DMS53 treated with DMSO at 0.1 percent for 48 hours (cell line): ENCODE measurements at regions not wholly inside any gene's neighbourhood (a gene's known extent, or its start where the extent isn't known, plus 50 kb on each side); places are given as distances from the start of the nearest gene placed in this dataset.
"Not testable (repeated sequence)": the region's sequence is repeated elsewhere in the genome, so short reads cannot be mapped to it uniquely, and the experiment has no call there.

Experiments used
- DNase-seq: peaks from one replicate; lab custom pipeline; 2025; ENCODE audit not compliant: unreplicated experiment; lab: John Stamatoyannopoulos, UW

DNA sequence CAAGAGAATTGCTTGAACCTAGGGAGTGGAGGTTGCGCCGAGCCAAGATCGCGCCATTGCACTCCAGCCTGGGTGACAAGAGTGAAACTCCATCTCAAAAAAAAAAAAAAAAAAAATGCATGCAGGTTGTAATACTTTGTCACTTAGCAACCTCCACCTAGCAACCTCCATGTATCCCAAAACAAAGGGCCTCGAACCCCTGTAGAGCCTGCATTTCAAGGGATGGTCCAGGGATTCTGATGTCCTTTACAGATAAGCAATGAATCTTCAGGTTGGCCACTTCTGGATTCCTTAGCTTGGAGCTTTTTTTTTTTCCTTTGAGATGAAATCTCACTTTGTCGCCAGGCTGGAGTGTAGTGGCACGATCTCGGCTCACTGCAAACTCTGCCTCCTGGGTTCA lies 1211.0 kb downstream of the TYW1 start:
- DNase-seq: no peak

DNA sequence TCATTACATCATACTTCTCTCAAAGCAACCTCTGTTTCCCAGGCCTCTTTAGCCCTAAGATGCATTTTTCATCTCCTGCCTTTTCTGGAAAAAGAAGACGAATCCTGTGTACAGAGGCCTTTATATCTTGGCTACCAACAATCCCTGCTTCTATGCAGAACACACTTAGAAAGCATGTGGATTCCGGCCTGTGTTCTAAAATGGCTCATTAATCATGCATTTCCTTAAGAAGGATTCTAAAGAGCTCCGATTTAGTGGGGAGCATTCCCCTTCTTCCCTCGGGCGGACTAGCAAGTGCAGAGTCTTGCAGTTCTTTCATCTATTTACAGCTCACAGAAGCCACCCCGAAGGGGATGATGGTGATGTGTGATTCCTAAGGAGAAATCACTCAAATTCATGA lies 1212.9 kb downstream of the TYW1 start:
- no peak for DNase-seq

DNA sequence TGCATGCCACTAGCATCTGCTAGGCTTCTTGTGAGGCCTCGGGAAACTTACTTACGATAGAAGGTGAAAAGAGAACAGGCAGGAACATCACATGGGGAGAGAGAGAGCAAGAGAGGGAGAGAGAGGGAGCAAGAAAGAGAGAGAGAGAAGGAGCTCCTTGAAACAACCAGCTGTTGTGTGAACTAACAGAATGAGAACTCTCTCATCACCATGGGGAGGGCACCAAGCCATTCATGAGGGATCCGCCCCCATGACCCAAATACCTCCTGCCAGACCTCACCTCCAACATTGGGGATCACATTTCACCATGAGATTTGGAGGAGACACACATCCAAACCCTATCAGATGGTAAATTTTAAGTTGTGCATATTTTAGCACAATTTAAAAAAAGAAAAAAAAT lies 1217.2 kb downstream of the TYW1 start:
- DNase-seq: no peak

DNA sequence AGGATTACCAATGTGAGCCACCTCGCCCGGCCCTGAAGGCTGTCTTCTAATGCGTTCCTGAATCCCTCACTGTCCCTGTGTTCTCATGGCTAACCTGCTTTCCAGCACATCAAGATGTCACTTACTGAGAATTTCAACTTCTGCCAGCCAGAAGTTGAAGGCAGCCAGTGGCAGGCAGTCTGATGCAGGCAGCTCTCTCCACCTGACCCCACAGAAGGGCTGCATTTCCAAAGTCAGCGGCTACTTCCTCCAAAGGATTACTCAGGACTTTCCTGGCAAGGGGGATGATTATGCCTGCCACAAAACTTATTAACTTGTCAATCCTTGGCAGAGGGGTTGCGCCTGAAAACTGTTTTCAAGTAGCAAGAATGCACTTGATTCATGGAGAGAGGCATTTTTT lies 1219.4 kb downstream of the TYW1 start:
- no peak for DNase-seq

DNA sequence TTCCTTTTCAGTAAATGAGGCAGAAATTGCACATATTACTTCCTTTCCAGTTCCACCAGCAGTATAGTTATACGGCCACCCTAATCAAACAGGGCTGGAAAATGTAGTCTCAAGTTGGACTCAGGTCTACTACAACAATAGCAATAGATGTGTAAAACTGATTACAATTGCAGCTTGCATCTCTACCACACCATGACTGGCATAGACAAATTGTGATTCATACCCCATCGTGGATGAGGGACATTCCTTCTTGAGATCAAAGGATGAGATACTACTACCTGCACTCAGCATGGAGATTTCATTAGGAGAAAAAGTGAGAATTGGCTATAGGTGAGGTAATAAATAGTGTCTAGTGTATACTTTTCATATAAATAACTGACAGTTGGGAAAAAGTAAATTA lies 1220.8 kb downstream of the TYW1 start:
- DNase-seq: no peak

DNA sequence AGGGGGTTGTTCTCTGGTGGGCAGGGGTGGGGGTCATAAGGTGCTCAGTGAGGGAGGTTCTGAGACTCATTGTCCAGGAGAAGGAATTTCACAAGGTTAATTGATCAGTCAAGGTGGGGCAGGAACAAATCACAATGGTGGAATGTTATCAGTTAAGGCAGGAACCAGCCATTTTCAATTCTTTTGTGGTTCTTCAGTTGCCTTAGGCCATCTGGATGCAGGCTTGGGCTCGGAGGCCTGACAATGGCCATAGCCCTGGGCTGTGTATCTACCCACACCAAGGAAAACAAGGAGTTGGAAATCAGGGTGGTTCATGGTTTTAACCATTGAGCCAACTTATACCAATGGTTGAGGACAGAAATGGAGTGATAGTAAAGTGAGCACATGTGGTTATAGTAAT lies 1221.8 kb downstream of the TYW1 start:
- no peak for DNase-seq

DNA sequence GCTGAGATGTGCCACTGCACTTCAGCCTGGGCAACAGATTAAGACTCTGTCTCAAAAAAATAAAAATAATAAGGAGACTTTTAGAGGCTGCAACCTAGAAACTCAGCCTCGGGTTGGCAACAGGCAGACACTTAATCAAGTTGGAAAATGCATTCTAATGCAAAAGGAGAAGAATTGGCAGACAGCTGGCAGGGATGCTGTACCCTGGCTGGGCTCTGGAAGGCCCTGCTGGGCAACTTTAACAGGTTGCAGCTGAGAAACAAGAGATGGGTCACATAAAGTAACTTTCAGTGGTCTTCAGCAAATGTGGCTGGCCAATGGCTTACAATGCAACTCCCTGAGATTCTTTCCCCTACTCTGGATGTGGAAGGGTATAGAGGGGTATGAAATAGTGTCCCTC lies 1225.7 kb downstream of the TYW1 start:
- no peak for DNase-seq

DNA sequence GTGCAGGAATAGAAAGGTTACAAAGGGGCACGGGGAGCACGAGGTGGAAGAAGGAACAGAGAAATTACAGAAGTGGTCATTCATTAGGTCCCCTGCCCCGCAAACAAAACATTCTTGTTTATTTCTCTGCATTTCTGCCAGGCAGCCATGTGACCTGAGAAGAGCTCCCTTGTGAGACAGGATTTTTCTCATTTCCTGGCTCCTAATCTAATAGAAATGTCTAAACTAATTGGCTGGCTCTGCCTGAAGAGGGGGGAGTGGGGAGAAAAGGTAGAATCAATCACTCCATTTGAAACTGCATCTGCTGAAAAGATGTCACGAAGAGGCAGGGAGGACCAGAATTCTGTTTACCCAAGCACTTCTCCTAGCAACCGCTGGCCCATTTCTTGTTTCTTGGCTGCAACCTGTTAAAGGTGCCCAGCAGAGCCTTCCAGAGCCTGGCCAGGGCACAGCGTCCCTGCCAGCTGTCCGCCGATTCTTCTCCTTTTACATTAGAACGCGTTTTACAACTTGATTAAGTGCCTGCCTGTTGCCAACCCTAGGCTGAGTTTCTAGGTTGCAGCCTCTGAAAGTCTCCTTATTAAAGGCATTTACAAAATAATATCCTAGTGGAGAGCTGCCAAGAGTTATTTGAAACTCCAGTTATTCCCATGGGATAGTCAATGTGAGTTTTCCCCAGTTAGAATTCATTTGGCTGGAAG lies 1227.6 kb downstream of the TYW1 start:
- no peak for DNase-seq

DNA sequence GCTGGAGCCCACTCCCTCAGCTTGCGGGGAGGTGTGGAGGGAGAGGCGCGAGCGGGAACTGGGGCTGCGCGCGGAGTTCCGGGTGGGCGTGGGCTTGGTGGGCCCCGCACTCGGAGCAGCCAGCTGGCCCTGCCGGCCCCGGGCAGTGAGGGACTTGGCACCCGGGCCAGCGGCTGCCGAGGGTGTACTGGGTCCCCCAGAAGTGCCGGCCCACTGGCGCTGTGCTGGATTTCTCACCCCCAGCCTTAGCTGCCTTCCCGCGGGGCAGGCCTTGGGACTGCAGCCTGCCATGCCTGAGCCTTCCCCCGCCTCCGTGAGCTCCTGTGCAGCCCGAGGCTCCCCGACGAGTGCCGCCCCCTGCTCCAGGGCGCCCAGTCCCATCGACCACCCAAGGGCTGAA lies 1234.4 kb downstream of the TYW1 start:
- not testable (repeated sequence) for DNase-seq

DNA sequence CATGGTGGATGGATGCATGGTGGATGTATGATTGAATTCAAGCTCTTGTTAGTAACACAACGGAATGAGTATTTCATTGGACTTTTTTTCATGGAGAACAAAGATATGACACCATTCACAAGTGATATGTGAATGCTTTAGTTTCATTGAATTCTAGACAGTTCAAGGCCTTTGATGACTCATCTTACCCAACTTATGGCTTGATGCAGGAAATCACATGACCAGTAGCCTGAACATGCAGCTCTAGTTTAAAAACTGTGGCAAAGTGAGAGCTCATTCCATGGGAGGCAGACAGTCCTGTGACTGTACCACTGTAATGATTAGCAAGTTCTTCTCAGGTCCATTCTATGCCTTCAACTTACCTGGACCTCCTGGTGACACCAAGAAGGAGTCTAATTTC lies 1239.3 kb downstream of the TYW1 start:
- no peak for DNase-seq

DNA sequence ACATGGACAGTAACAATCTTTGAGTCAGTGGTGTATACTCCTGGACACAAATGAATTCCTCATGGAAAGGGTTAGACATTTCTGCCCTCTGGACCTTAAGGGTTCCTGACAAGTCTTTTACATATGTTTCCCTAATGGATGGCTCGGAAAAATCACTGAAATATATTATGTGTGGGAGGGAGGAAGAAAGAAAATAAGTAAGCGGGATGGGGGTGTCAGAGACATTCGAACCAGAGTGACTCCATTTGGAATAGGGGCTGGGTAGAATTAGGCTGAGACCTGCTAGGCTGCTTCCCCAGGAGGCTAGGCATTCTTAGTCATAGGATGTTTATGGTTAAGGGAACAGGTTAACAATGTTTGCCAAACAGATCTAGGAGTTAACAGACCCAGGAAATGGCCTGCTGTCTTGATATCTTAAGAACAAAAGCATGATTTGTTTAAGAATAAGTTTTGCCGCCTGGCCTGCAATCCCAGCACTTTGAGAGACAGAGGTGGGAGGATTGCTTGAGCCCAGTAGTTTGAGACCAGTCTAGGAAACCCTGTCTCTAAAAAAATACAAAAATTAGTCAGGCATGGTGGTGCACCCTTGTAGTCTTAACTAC lies 1241.7 kb downstream of the TYW1 start:
- DNase-seq: no peak

DNA sequence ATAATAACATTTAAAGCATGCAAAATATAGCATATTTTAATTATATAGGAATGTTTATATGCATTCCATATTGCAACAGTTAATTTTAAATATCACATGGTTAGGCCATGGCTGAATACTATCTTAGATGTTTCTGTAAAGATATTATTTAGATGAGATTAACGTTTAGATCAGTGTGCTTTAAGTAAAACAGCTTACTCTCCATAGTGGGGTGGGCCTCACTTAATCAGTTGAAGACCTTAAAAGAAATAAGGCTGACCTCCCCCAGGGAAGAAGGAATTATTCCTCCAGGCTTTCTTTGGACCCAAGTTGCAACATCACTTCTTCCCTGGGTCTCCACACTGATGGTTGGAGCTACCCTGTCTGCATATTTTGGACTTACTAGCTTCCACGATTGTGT lies 1246.5 kb downstream of the TYW1 start:
- DNase-seq: no peak

DNA sequence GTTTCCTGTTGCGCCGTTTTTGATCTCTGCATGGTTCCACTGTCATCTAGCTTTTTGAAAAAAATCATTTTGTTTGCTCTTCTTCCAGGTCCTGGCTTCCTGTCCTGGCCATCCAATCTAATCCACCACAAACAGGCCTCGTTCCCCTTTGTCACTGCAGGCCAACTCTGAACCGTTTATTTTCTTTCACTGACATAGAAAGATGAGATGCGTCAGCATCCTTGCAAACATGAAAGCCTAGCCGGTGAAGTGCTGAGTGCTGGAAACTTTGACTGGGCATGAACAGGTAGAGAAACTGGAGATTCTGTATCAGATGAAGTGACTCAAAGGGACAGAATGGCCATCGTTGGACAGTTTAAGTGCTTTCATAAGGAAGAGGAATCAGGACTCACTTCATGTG lies 1247.8 kb downstream of the TYW1 start:
- DNase-seq: no peak

DNA sequence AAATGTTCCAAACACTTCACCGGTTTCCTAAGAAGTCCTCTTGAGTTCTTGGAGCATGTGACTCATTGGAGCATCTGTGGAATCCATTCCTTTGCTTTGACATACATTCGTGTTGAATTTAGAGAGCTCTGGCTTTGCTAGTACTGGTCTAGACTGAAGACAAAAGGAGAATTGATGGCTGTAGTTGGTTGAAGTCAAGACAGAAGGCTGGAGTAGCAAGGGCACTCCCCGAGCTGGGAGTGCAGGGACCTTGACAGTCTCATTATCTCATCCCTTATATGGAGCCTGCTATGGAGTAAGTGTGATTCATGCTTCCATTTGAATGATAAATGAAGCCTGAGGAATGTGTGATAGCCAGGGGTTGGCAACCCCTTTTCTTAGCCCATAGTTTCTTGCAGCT lies 1249.1 kb downstream of the TYW1 start:
- DNase-seq: no peak

DNA sequence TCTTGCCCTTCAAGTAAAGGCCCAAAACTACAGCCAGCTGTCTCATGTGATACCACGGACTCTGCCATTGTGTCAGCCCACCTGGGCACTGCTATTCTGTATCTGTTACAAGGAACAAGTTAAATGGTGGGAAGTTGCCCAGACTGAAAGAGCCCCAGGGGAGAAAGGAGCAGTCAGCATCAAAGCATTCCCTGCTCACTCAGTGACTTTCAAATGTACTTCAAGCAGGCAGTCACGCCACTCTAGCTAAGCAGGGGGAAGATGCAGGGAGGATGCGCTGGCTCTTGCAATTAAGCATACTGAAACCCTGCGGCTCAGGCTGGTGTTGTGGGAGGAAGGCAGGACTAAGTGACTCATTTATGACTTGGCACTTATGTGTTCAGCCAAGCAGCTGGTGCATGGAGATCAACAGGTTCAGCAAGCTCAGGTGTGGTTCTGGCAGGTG lies 1249.6 kb downstream of the TYW1 start:
- DNase-seq: no peak

DNA sequence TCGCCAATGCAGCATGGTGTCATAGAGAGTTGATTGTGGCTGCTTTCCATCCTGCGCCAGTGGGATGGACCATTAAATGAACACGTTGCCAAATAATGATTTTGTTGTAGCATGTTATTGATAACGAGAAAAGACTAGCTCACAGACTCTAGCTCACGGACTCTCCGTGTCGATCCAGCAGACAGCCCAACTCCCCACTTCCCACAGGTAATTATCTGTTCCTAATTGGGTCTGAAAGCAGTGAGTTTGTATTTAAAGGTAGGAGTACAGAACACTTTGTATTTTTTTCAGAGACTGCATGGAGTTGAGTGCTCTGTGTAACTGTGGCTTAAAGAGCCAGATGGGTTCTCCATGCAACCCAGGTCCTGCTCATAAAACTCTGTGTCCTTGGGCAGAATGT lies 1250.5 kb downstream of the TYW1 start:
- no peak for DNase-seq

DNA sequence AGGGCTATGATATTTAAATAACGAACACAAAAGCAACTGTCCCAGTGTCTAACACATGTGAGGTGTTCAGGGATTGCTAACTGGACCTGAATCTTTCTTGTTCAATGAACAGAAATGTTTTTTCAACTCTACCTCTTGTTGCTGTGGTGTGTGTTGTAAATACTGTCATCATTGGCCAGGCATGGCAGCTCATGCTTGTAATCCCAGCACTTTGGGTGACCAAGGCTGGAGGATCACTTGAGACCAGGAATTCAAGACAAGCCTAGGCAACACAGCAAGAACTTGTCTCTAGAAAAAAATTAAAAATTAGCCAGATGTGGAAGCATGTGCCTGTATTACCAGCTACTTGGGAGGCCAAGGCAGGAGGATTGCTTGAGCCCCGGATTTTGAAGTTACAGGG lies 1250.9 kb downstream of the TYW1 start:
- DNase-seq: no peak

DNA sequence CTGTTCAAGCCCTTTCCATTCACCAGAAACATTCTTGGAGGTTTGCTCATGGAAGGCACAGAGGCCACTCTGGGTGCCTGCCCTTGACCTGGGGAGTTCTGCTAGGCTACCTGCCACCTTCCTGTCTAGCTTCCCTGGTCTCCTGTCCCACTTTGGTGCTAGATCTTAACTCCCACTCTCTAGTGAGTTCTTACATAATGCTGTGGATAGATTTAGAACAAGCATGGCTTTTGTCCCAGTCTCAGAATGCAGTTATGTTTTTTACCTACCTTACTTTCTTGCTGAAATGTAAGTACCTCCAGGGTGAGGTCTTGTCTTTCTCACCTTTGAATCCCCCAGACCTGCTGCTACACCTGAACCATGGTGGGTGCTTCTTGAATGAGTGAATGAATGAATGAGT lies 1252.3 kb downstream of the TYW1 start:
- DNase-seq: no peak

DNA sequence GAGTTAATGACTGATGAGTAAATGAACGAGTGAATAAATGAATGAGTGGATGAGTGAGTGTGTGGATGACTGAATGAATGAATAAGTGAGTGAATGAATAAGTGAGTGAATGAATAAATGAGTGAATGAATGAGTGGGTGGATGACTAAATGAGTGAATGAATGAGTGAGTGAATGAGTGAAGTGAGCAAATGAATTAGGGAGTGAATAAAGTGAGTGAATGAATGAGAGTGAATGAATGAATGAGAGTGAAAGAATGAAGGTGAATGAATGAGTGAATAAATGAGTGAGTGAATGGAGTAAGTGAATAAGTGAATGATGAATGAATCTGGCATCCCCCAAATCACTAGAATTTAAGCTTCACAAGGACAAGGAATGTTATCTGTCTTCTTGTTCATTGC lies 1253.0 kb downstream of the TYW1 start:
- no peak for DNase-seq

DNA sequence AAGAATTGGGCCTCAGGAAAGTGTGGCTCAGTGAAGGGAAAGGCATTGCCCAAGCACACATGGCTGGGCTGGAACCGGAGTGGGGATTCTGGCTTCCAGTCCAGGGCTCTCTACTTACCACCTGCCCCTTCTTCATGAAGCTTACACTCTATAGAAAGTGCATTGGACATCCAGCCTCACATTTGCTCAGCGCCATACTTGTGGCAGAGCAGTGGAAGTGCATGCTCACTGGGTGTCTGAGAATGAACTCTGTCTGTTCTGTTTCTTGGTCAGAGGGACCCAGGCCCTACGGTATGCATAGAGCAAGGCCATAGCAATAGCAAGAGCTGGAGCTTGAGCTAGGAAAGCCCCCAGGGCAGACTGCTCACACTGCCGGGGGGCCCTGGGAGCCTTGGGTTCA lies 1253.5 kb downstream of the TYW1 start:
- no peak for DNase-seq

DNA sequence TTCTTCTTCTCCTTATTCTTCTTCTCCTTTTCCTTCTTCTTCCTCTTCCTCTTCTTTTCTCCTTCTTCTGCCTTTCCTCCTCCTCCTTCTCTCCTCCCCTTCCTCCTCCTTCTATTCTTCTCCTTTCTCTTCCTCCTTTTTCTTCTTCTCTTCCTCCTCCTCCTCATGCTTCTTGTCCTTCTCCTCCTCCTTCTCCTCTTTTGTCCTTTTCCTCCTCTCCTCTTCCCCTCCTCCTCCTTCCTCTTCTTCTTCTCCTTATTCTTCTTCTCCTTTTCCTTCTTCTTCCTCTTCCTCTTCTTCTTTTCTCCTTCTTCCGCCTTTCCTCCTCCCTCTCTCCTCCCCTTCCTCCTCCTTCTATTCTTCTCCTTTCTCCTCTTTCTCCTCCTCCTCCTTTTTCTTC lies 1258.2 kb downstream of the TYW1 start:
- not testable (repeated sequence) for DNase-seq

DNA sequence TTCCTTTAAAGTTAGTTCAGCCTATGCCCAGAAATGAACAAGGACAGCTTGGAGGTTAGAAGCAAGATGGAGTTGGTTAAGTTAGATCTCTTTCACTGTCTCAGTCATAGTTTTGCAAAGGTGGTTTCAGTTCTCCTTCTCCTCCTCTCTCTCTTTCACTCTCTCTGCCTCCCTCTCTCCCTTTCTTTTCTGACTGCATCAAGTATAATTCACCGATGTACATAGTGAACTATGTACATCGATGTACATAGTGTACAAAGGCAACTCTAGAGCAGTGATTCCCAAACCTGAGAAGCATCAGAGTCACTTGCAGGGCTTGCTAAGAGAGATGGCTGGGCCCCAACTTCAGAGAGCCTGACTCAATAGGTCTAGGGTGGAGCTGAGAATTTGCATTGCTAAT lies 1259.7 kb downstream of the TYW1 start:
- no peak for DNase-seq

DNA sequence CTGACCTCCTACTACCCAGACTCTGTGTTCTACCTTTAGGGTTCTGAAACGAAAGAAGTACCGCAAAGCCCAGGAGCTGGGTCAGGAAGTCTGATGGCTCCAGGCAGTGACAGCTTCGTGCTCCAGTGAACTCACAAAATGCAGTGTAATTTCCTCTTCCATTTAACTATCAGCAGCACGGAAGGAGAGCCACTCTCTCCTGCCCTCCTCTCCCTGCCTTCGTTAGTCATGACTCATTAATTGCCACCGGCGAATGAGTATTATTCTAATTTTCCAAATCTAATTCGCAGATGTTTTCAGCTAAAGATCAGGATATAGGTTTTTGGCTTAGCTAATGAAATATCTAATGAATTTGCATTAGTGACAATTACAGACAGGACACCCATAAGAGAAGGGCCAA lies 1262.0 kb downstream of the TYW1 start:
- no peak for DNase-seq
